Immature natural killer cell (primary cell): ENCODE measurements at regions not wholly inside any gene's neighbourhood (a gene's known extent, or its start where the extent isn't known, plus 50 kb on each side); places are given as distances from the start of the nearest gene placed in this dataset.

ENCODE experiments used
- DNase-seq, 3 donors: peaks; one replicate each; pipeline ENCODE4 v3.0.0; 2022; ENCODE audit warnings: mixed read lengths in 1 of 3
- H3K27ac Mint-ChIP-seq, 6 donors: one replicate each; pipeline ENCODE4 v1.8.0; 2020; ENCODE audit warnings: mixed read lengths in 6 of 6, mild to moderate bottlenecking in 5 of 6, inconsistent platforms in 4 of 6, moderate library complexity in 3 of 6
- H3K27me3 Mint-ChIP-seq, 3 donors: one replicate each; pipeline ENCODE4 v1.8.0; 2020 to 2021; ENCODE audit warnings: low read depth in 3 of 3, mild to moderate bottlenecking in 3 of 3, mixed read lengths in 3 of 3, moderate library complexity in 3 of 3, inconsistent platforms in 1 of 3
- H3K36me3 Mint-ChIP-seq, 3 donors: one replicate each; pipeline ENCODE4 v1.8.0; 2020; ENCODE audit warnings: mixed read lengths in 3 of 3, inconsistent platforms in 2 of 3, mild to moderate bottlenecking in 2 of 3
- H3K4me1 Mint-ChIP-seq, 2 donors: one replicate each; pipeline ENCODE4 v1.8.0; 2020; ENCODE audit warnings: inconsistent platforms in 2 of 2, mild to moderate bottlenecking in 2 of 2, mixed read lengths in 2 of 2, moderate library complexity in 1 of 2
- H3K4me3 Mint-ChIP-seq, 5 donors: one replicate each; pipeline ENCODE4 v1.8.0; 2020; ENCODE audit warnings: mild to moderate bottlenecking in 5 of 5, mixed read lengths in 5 of 5, inconsistent platforms in 3 of 5, moderate library complexity in 3 of 5
- H3K9me3 Mint-ChIP-seq, 6 donors: one replicate each; pipeline ENCODE4 v1.8.0; 2020; ENCODE audit warnings: mild to moderate bottlenecking in 6 of 6, mixed read lengths in 6 of 6, inconsistent platforms in 4 of 6, moderate library complexity in 3 of 6

GRCh38 chr20:6209093-6209492 is 86.3 kb upstream of the FERMT1 start:
- Mint-ChIP-seq H3K27ac (no peak overlapping the region), H3K4me3 (no peak overlapping the region), H3K9me3 (peaks cover 0 to 10% (median 4%) of the 10 kb centered on the region in 6 donors), H3K27me3 (peaks cover 0 to 4% (median 2%) of the 10 kb centered on the region in 3 donors), H3K36me3 (no peaks in the 10 kb centered on the region), H3K4me1 (no peaks in the 10 kb centered on the region)
- no peak for DNase-seq

GRCh38 chr20:6200092-6200491 is 77.3 kb upstream of the FERMT1 start:
- H3K4me3 Mint-ChIP-seq, result no peak overlapping the region
- H3K27me3 Mint-ChIP-seq, result peaks cover 0 to 2% (median 1%) of the 10 kb centered on the region in 3 donors
- peaks cover 0 to 4% (median 0%) of the 10 kb centered on the region in 6 donors for H3K9me3 Mint-ChIP-seq
- no peak overlapping the region for H3K27ac Mint-ChIP-seq
- no peak for DNase-seq
- no peaks in the 10 kb centered on the region for H3K4me1 Mint-ChIP-seq
- no peaks in the 10 kb centered on the region for H3K36me3 Mint-ChIP-seq

GRCh38 chr20:6185268-6185667 is 62.4 kb upstream of the FERMT1 start:
- H3K4me3 Mint-ChIP-seq, result no peak overlapping the region
- H3K27ac Mint-ChIP-seq, result no peak overlapping the region
- peaks cover 3 to 9% (median 5%) of the 10 kb centered on the region in 3 donors for H3K27me3 Mint-ChIP-seq
- H3K36me3 Mint-ChIP-seq, result no peaks in the 10 kb centered on the region
- peaks cover 0 to 4% (median 0%) of the 10 kb centered on the region in 6 donors for H3K9me3 Mint-ChIP-seq
- no peak for DNase-seq
- H3K4me1 Mint-ChIP-seq, result no peaks in the 10 kb centered on the region

GRCh38 chr20:6184086-6184485 is 61.3 kb upstream of the FERMT1 start:
- H3K36me3 Mint-ChIP-seq, result no peaks in the 10 kb centered on the region
- H3K4me3 Mint-ChIP-seq, result no peak overlapping the region
- DNase-seq, result no peak
- peaks cover 0 to 4% (median 0%) of the 10 kb centered on the region in 6 donors for H3K9me3 Mint-ChIP-seq
- no peak overlapping the region for H3K27ac Mint-ChIP-seq
- no peaks in the 10 kb centered on the region for H3K4me1 Mint-ChIP-seq
- H3K27me3 Mint-ChIP-seq, result peaks cover 3 to 9% (median 6%) of the 10 kb centered on the region in 3 donors

- Mint-ChIP-seq H3K27me3 (peaks cover 3 to 11% (median 7%) of the 10 kb centered on the region in 3 donors), H3K4me1 (no peaks in the 10 kb centered on the region), H3K36me3 (no peaks in the 10 kb centered on the region), H3K27ac (no peak overlapping the region), H3K4me3 (no peak overlapping the region), H3K9me3 (peaks cover 0 to 4% (median 0%) of the 10 kb centered on the region in 6 donors)
- no peak for DNase-seq
These were observed 57.7 kb upstream of the FERMT1 start for GRCh38 chr20:6180531-6180930.

- Mint-ChIP-seq H3K27me3 (peaks cover 0 to 11% (median 7%) of the 10 kb centered on the region in 3 donors), H3K4me1 (no peaks in the 10 kb centered on the region), H3K27ac (no peak overlapping the region), H3K36me3 (no peaks in the 10 kb centered on the region), H3K4me3 (no peak overlapping the region), H3K9me3 (peaks cover 0 to 4% (median 0%) of the 10 kb centered on the region in 6 donors)
- DNase-seq, result no peak
These were observed 55.7 kb upstream of the FERMT1 start for GRCh38 chr20:6178537-6178936.

GRCh38 chr20:6173481-6173880 is 50.7 kb upstream of the FERMT1 start:
- H3K27me3 Mint-ChIP-seq, result peaks cover 3 to 6% (median 5%) of the 10 kb centered on the region in 3 donors
- no peaks in the 10 kb centered on the region for H3K4me1 Mint-ChIP-seq
- H3K9me3 Mint-ChIP-seq, result peaks cover 0 to 3% (median 0%) of the 10 kb centered on the region in 6 donors
- no peak overlapping the region for H3K4me3 Mint-ChIP-seq
- H3K27ac Mint-ChIP-seq, result no peak overlapping the region
- DNase-seq, result no peak
- no peaks in the 10 kb centered on the region for H3K36me3 Mint-ChIP-seq
